OCI-LY7 (cell line): ENCODE measurements at regions not wholly inside any gene's neighbourhood (a gene's known extent, or its start where the extent isn't known, plus 50 kb on each side); places are given as distances from the start of the nearest gene placed in this dataset.

Experiments used
- BruUV-seq: library from RNA; stranded (reverse); fragments of 400-500 nt; replicated peaks from 2 replicates; lab custom pipeline; 2021; lab: Mats Ljungman, UMichigan
- CTCF ChIA-PET: fragments of 300-600 bp; sonication (Branson Sonifier 250); formaldehyde crosslinking; loops from one replicate; lab custom pipeline; 2022; ENCODE audit warnings: antibody characterized with exemption; ENCODE audit not compliant: unreplicated experiment; lab: Charles Lee
- POLR2A ChIA-PET: fragments of 300-600 bp; sonication (Branson Sonifier 250); formaldehyde crosslinking; loops from one replicate; lab custom pipeline; 2022; ENCODE audit warnings: antibody characterized with exemption; lab: Charles Lee
- DNase-seq: peaks from one replicate; pipeline ENCODE4 v3.0.0-alpha.2; 2015; ENCODE audit warnings: low spot score
- H2AFZ ChIP-seq: fragments of 200-600 bp; sonication (generic), shearing (Covaris generic); 2 replicates; pipeline ENCODE4 v1.6.1; 2014; ENCODE audit warnings: mild to moderate bottlenecking, antibody characterized with exemption, low read length, moderate library complexity
- H3K27ac ChIP-seq: fragments of 200-600 bp; sonication (generic); 2 replicates; pipeline ENCODE4 v1.5.1; 2014; ENCODE audit warnings: mixed run types, low read depth, mild to moderate bottlenecking, moderate library complexity, low read length, inconsistent platforms; ENCODE audit not compliant: poor library complexity, severe bottlenecking
- H3K36me3 ChIP-seq: fragments of 200-600 bp; sonication (generic); 2 replicates; pipeline ENCODE4 v1.6.1; 2014; ENCODE audit warnings: mild to moderate bottlenecking, antibody characterized with exemption, low read length, moderate library complexity, mixed read lengths; ENCODE audit not compliant: insufficient read depth
- H3K4me1 ChIP-seq: fragments of 200-600 bp; sonication (generic); 2 replicates; pipeline ENCODE4 v1.5.1; 2014; ENCODE audit warnings: mild to moderate bottlenecking, low read length; ENCODE audit not compliant: insufficient read depth, poor library complexity, severe bottlenecking
- H3K4me2 ChIP-seq: fragments of 200-600 bp; sonication (generic); 2 replicates; pipeline ENCODE4 v1.6.1; 2014; ENCODE audit warnings: mild to moderate bottlenecking, low read length
- H3K4me3 ChIP-seq: fragments of 200-600 bp; sonication (generic); 2 replicates; pipeline ENCODE4 v1.5.1; 2014; ENCODE audit warnings: mild to moderate bottlenecking, low read depth, low read length; ENCODE audit not compliant: poor library complexity, severe bottlenecking
- H3K79me2 ChIP-seq: fragments of 200-600 bp; sonication (generic); 2 replicates; pipeline ENCODE4 v1.6.1; 2016; ENCODE audit warnings: low read depth, mild to moderate bottlenecking, low read length, moderate library complexity, mixed read lengths; ENCODE audit not compliant: insufficient read depth
- H3K9me2 ChIP-seq: fragments of 200-600 bp; sonication (generic); 2 replicates; pipeline ENCODE4 v1.6.1; 2016; ENCODE audit warnings: mild to moderate bottlenecking, low read length, mixed read lengths; ENCODE audit not compliant: insufficient read depth
- H3K9me3 ChIP-seq: fragments of 200-600 bp; sonication (generic); 2 replicates; pipeline ENCODE4 v1.6.1; 2014; ENCODE audit warnings: mild to moderate bottlenecking, mixed run types, low read length, mixed read lengths
- H4K20me1 ChIP-seq: fragments of 200-600 bp; sonication (generic); 2 replicates; pipeline ENCODE4 v1.6.1; 2014; ENCODE audit warnings: mild to moderate bottlenecking, antibody characterized with exemption, low read length, moderate library complexity, mixed read lengths; ENCODE audit not compliant: insufficient read depth
- CTCF ChIP-seq: fragments of 200-600 bp; sonication (generic); conservative IDR thresholded peaks from 2 replicates; pipeline ENCODE4 v1.5.1; 2014; ENCODE audit warnings: mild to moderate bottlenecking, antibody characterized with exemption, low read length, moderate library complexity, mixed read lengths
- EZH2phosphoT487 ChIP-seq: fragments of 200-600 bp; sonication (generic); IDR thresholded peaks from 2 replicates; pipeline ENCODE4 v1.6.1; 2018; ENCODE audit warnings: low read depth, borderline replicate concordance, mild to moderate bottlenecking, mixed run types, antibody characterized with exemption, low read length, moderate library complexity, mixed read lengths
- intact Hi-C: fragments of 100-400 bp; cut with micrococcal nuclease; formaldehyde crosslinking; loops from one replicate; pipeline ENCODE4 v1.10.0; 2022; ENCODE audit not compliant: unreplicated experiment

DNA sequence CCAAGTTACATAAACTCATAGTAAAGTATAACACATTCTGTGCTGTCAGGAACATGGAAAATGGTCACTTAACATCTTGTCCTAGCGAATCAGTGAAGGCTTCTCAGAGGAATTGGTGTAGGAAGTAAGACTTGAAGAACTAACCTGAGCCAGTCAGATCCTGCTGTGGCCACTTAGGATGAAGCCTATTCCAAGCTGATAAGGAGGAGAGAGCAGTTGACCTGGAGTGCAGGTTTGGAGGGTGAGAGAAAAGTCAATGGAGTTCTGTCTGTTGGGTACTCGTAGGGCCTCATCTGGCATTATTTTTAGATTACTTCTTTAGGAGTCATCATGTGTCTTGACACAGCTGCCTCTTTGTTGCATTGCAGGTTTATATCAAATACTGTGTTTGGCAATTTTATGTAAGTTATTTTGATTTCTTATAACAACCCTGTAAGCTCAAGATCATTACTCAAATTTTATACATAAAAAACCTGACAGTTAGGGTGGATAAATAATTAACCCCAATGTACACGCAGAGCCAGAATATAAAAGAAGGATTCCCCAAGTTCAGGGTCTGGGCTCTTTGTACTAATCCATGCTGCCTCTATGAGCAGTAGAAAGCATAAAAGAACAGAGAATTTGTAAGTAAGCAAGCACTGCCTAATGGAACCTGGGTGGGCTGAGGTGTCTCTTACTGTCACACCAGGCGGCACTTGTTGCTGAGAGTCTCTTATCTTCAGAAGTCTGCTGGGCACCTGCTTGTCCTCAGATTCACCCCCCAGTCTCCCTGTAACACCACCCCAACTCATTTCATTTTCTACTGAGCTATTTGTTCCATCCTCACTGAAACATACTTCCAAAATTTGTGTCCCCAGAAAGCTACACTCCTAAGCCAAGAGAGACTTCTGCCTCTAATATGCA lies 252.1 kb upstream of the NT5C1B start:
- ChIA-PET CTCF (no interaction called here), POLR2A (interaction anchor here (0.6 to 1.3 kb wide), 5 partner anchors 9 to 23 kb away, joined by 3 read pairs; no protein-coding TSS in a partner anchor)
- Histone ChIP-seq H2AFZ (no peak overlapping the region), H3K4me2 (no peak overlapping the region), H3K79me2 (no peaks in the 10 kb centered on the region), H3K4me1 (no peaks in the 10 kb centered on the region), H3K36me3 (no peaks in the 10 kb centered on the region), H3K27ac (no peak overlapping the region), H3K9me3 (no peaks in the 10 kb centered on the region), H3K9me2 (no peaks in the 10 kb centered on the region), H3K4me3 (no peak overlapping the region), H4K20me1 (no peaks in the 10 kb centered on the region)
- no peak for DNase-seq
- intact Hi-C loops, result no loop called here
- no peak for TF ChIP-seq CTCF
- no peak for TF ChIP-seq EZH2phosphoT487
- no TSS peak for BruUV-seq

DNA sequence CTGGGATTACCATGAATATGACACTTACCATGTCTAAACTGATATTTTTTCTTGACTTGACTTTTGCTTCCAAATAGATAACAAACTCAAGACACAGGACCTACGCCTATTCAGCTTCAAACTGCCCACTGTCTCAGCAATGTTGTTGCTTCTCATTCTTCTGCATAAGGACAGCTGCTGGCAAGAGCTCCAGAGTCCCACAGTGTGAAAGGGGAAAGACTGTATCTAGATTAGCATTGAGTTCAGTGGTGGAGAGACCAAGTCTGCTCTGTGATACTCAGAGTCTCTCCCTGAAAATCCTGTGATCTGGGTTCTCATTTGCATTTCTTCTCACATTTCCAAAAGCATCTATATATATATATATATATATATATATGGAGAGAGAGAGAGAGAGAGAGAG lies 247.9 kb upstream of the NT5C1B start:
- Histone ChIP-seq H3K9me3 (no peaks in the 10 kb centered on the region), H2AFZ (no peak overlapping the region), H3K9me2 (no peaks in the 10 kb centered on the region), H3K27ac (no peak overlapping the region), H3K79me2 (no peaks in the 10 kb centered on the region), H3K4me1 (no peaks in the 10 kb centered on the region), H4K20me1 (no peaks in the 10 kb centered on the region), H3K4me3 (no peak overlapping the region), H3K36me3 (no peaks in the 10 kb centered on the region), H3K4me2 (no peak overlapping the region)
- intact Hi-C loops, result no loop called here
- ChIA-PET POLR2A (interaction anchor here (1.1 to 1.3 kb wide), 2 partner anchors 10 to 132 kb away, joined by 3 to 4 read pairs; no protein-coding TSS in a partner anchor), CTCF (no interaction called here)
- no peak for DNase-seq
- no peak for TF ChIP-seq CTCF
- no TSS peak for BruUV-seq

GRCh38 chr2:18836436-18836835 lies 247.1 kb upstream of the NT5C1B start:
- CTCF ChIA-PET, result no interaction called here
- intact Hi-C loops, result no loop called here
- POLR2A ChIA-PET, result interaction anchor here (0.6 to 1.3 kb wide), 3 partner anchors 9 to 132 kb away, joined by 3 to 4 read pairs (median 3); no protein-coding TSS in a partner anchor

More at GRCh38 chr2:18836436-18836835, 247.1 kb upstream of the NT5C1B start:
- Histone ChIP-seq H3K27ac (no peak overlapping the region), H3K4me2 (no peak overlapping the region), H2AFZ (no peak overlapping the region), H3K9me3 (no peaks in the 10 kb centered on the region), H3K9me2 (no peaks in the 10 kb centered on the region), H4K20me1 (no peaks in the 10 kb centered on the region), H3K4me1 (no peaks in the 10 kb centered on the region), H3K4me3 (no peak overlapping the region), H3K79me2 (no peaks in the 10 kb centered on the region), H3K36me3 (no peaks in the 10 kb centered on the region)
- TF ChIP-seq EZH2phosphoT487 (no peak), CTCF (no peak)
- no TSS peak for BruUV-seq
- no peak for DNase-seq
